Endometrium (tissue), 2 donors: ENCODE measurements at regions not wholly inside any gene's neighbourhood (a gene's known extent, or its start where the extent isn't known, plus 50 kb on each side); places are given as distances from the start of the nearest gene placed in this dataset.

Experiments used
- FAIRE-seq: peaks from 2 replicates; lab custom pipeline; 2012; peaks lifted over from hg19 to GRCh38; lab: Jason Lieb, UNC
- donor health status: control.
- donor health status: control.

DNA sequence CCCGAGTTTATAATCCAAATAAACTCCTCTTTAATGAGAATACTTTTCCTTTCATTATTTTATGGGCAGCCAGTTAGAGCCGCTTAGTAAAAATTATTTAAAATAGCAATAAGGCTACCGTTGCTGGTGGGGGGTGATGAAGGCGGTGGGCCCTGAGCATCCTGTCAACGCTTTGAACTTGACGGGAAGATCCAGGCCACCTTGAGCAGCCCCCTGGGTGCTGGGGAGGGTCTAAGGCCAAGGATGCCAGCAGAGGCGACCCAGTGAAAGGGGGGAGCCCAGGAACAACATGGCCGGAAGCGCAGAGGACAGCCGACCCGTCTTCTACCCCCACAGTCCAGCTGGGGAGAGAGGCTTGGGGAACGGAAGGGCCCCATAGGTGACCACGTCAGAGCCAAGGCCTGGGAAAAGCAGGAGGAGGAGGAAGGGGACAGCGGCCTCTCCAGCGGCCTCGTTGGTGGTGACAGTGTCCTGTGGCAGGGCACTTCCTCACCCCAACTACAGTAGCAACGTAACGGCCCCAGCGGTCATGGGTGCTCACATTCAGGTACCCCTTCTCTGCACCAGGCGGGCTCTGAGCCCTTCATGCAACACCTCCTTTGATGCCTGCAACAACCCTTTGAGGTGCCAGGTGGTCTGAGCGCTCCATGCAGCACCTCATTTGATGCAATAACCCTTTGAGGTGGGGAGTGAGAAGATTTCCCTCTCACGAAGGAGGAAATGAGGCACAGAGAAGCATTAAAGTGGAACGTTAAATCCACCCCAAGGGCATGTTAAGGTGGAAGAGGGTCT is 695.3 kb downstream of the TBC1D22A start:
- FAIRE-seq = no peak

DNA sequence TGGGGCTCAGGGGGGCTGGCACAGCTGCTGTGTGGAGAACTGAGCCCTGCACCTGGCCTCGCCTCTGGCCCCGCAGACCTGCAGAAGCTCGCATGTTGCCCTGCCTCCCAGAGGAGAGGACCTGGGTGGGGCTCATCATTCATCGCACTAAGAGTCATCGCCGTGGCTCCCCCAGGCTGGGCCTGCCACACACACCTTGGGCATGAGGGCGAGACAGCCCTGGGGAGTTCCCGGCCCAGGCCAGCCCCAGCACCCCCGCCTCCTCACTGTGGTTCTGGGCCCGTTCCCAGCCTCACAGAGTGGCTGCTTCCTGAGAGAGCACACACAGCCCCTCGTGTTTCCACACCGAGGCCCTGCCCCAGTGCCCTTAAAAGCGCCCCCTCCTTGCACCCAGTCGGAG is 694.6 kb downstream of the TBC1D22A start:
- no peak for FAIRE-seq

DNA sequence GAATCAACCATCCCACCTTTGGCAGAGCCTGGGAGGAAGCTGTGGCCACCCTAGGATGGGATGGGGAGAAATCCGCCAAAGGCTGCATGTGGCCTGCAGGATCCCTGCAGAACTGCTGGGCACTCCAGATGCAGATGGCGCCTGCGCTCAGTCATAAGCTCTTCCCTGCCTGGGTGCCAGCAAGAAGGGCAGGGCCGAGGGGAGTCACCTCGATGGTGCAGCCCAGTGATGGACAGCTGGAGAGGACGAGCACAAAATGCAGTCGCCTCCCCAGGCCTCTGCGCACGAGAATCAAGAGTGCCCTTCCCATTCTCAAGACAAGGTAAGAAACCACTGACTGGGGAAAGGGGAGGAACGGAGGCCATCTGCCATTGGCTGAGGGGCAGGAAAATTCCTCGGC is 693.6 kb downstream of the TBC1D22A start:
- no peak for FAIRE-seq

DNA sequence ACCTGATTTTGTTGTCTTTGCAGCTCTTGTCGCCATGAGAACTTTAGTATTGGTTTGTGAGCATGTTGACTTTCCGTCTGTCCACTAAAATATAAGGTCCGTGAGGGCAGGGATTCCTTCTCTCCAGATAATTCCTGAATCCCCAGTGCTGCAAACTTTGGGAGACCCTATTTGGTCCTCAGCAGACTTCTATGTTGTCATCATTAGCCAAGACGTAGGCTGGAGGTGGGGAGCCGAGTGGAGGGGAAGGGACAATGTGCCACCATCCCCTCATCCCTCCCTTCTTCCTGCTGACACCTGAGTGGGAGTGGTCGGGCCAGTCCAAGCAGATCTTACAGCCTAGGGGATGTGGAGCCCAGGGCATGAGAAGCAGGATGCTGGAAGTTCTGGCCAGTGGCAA is 690.6 kb downstream of the TBC1D22A start:
- no peak for FAIRE-seq

GRCh38 chr22:47452184-47452583 is 689.7 kb downstream of the TBC1D22A start:
- FAIRE-seq = no peak

- no peak for FAIRE-seq
Measured at GRCh38 chr22:47450876-47451475, 688.5 kb downstream of the TBC1D22A start.

DNA sequence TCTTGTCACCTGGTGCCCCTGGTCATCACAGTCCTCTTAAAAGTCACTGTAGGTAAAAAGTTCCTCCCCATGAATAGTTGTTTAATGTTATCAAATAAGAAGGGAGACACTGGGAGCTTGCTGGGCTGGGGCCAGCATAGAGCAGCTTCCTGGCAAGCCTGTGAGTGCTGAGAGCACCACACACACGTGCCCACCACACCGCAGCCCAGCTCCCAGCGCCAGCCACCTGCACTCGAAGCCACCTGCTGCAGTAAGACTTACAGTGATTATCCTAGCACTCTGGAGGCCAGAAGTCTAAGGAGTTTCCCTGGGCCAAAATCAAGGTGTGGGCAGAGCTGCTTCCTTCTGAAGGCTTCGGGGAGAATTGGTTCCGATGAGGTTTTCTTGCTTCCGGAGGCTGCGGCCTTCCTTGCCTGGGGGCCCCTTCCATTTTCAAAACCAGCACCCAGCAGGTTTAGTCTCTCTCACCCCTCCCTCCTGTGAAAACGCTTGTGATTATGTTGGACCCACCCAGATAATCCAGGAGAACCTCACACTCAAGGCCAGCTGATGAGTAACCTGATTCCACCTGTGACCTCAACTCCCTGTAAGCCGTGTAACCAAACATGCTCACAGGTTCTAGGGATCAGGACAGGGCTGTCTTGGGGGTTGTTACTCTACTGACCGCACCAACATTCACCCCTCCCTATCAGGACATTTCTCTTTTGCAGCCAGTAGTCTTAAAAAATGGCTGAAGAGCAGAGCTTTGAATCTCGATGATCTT is 687.2 kb downstream of the TBC1D22A start:
- no peak for FAIRE-seq

- no peak for FAIRE-seq
Measured at GRCh38 chr22:47448231-47449223, 686.1 kb downstream of the TBC1D22A start.

DNA sequence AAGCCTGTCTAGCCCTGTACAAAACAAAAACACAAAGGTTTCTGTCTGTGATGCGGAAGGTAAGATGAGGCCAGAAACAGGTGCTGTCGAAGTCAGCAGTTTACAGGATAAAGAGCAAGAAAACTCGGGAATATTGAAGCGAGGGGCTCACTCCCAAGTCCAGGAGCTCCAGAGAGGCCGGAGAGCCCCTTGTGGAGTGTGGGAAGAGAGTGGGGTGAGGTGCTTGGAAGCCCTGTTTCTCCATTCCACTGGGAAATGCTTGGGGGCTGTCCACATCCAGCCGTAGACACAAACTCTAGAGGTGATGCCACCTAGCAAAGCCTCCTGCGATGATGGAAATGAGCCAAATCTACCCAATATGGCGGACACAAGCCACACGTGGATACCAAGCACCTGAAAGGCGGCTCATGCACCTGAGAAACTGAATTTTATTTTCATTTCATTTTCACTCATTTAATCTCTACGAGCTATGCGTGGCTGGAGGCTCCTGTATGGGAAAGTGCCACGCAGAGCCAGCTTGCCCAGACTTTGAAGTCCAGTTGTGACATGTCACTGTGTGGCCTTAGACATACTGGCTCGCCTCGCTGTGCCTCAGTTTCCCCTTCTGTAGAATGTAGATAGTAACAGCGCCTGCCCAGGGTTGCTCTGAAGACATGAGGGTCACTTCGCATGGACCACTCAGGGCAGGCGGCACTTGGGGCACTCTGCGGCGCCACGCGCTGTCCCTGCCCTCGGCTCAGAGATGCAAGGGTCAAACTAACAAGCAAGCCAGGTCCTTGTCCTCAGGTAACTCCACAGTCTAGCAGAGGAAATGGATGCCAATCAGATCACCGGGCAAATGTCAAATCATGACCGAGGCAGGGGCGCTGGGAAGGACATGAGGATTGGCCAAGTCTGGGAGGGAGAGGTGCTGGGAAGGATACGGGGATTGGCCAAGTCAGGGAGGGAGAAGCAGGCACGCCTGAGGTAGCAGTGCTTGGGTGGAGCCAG is 684.7 kb downstream of the TBC1D22A start:
- no peak for FAIRE-seq

DNA sequence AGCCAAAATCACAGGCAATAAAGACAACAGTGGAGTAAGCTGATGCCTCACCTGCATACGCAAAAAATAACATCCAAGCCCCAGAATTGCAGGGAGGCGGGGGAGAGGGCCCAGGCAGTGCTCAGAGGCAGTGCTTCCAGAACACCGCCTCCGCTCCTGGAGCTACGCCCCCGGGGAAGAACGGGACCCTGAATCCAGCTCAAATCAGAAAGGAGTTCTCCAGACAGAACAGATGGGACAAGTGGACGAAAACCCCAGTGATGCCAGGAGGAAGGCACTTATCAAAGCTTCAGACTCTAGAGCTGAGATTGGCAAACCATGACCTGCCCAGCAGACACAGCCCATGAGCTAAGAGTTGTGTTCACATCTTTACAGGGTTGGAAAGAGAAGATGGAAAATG is 683.9 kb downstream of the TBC1D22A start:
- no peak for FAIRE-seq

DNA sequence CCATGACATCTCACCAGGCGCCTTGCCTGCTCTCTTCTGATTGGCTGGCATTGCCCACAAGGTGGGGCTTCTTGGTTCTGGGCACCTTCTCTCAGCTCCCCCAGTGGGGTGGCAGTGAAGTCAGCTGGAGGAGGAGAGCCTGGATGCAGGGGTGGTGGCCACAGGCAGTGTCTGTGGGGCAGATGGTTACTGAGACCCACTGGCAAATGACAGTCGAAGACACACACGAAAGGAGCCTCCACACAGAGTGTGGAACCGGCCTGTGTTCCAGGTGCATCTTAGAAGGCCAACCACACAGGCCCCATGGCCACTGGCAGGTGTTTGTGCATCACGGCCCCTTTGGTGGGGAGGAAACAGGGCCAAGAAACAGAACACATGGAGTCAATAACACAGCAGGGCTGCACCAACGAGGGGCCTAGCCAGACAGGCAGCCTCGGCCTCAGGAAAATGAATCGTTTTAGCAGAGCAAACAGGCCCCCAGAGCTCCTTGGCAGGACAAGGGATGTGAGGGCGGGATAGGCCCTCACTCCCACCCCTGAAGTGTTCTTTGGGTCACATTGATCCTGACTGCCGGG is 683.4 kb downstream of the TBC1D22A start:
- FAIRE-seq = peak; percentile 64

DNA sequence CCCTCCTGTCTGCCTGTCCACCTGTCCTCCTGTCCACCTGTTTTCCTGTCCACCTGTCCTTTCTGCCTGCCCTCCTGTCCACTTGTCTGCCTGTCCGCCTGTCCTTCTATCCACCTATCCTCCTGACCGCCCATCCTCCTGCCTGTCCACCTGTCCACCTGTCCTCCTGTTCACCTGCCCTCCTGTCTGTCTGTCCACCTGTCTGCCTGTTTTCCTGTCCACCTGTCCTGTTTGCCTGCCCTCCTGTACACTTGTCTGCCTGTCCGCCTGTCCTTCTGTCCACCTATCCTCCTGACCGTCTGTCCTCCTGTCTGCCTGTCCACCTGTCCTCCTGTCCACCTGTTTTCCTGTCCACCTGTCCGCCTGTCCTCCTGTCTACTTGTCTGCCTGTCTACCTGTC is 682.8 kb downstream of the TBC1D22A start:
- no peak for FAIRE-seq

- no peak for FAIRE-seq
Measured at GRCh38 chr22:47444746-47445065, 682.3 kb downstream of the TBC1D22A start.

DNA sequence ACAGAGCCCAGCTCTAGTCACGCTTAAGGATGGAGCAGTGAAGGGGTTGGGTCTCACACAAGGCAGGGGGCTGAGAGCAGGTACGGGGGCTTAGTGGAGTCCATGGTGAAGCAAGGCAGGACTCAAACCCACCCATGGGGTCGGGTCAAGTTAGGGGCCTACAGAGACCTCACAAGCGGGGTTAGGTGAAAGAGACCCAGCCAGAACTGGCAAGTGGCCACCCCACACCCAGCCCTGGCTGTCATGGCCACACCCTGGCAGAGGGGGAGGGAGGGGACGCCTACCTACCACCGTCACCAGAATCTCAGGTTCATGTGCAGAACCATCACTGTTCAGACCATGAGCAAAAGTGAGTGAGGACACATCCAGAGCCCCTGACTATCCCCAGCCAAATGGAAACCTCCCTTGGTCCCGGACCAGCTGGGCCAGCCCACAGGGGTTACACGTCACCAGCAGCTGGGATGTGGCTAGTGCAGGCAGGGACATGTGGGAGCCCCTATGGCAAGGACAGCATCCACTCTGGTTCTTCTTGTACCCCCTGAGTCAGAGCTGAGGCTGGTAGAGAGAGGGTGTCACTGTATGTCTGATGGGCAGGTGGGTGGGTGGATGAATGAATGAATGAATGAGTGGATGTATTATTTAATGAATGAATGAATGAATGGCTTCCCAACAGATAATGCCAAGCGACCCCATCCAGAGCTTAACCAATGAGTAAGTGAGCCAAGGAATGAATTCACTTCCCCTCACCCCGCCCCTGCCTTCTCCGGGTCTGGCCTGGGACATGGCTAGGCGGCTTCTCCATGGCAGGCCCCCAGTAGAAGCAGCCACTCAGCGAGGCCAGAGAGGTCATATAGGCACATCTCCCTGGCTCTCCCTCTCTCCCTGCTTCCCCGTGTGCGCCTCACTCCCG is 681.6 kb downstream of the TBC1D22A start:
- FAIRE-seq = no peak

GRCh38 chr22:47442821-47443220 is 680.4 kb downstream of the TBC1D22A start:
- FAIRE-seq = no peak

GRCh38 chr22:47439643-47440265 is 677.3 kb downstream of the TBC1D22A start:
- FAIRE-seq = no peak

- FAIRE-seq = no peak
Measured at GRCh38 chr22:47437636-47438035, 675.2 kb downstream of the TBC1D22A start.

DNA sequence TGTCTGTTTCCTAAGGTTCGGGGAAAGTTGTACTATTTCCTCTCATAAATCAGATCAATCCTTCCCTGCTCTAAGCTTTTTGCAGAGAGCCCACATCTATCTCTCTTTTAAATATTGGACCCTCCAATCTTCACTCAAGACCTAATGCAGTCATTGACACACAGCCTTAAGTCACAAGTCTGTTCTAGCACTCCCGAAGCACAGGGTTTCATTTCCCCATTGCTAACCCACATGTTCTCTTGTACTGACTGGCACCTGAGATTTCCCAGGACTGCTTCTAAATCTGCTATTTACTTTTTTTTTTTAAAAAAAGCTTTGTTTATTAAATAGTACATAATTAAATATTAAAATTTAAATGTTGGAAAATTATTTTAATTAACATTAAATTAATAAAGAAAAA is 674.7 kb downstream of the TBC1D22A start:
- FAIRE-seq = peak; percentile 33

- no peak for FAIRE-seq
Measured at GRCh38 chr22:47435826-47436225, 673.4 kb downstream of the TBC1D22A start.
